Fibroblast of villous mesenchyme (primary cell): ENCODE measurements at regions not wholly inside any gene's neighbourhood (a gene's known extent, or its start where the extent isn't known, plus 50 kb on each side); places are given as distances from the start of the nearest gene placed in this dataset.

Experiments used
- DNase-seq: peaks from one replicate; pipeline ENCODE4 v3.0.0-alpha.2; 2010; ENCODE audit warnings: low read depth
- H3K4me3 ChIP-seq: 2 replicates; pipeline ENCODE4 v1.5.1; 2011; ENCODE audit warnings: low read depth, mild to moderate bottlenecking, low read length
- CTCF ChIP-seq: IDR thresholded peaks from 2 replicates; pipeline ENCODE4 v1.5.1; 2012; ENCODE audit warnings: low read depth, mild to moderate bottlenecking, low read length; ENCODE audit not compliant: insufficient read depth

GRCh38 chr15:81948751-81949150, 97.1 kb downstream of the MEX3B start:
- no peak overlapping the region for H3K4me3 ChIP-seq
- no peak for DNase-seq
- TF ChIP-seq CTCF: no peak

GRCh38 chr15:81948222-81948621, 97.6 kb downstream of the MEX3B start:
- no peak for TF ChIP-seq CTCF
- no peak overlapping the region for H3K4me3 ChIP-seq
- no peak for DNase-seq

GRCh38 chr15:81947548-81947947, 98.3 kb downstream of the MEX3B start:
- DNase-seq: peak; percentile 50
- no peak overlapping the region for H3K4me3 ChIP-seq
- no peak for TF ChIP-seq CTCF

DNA sequence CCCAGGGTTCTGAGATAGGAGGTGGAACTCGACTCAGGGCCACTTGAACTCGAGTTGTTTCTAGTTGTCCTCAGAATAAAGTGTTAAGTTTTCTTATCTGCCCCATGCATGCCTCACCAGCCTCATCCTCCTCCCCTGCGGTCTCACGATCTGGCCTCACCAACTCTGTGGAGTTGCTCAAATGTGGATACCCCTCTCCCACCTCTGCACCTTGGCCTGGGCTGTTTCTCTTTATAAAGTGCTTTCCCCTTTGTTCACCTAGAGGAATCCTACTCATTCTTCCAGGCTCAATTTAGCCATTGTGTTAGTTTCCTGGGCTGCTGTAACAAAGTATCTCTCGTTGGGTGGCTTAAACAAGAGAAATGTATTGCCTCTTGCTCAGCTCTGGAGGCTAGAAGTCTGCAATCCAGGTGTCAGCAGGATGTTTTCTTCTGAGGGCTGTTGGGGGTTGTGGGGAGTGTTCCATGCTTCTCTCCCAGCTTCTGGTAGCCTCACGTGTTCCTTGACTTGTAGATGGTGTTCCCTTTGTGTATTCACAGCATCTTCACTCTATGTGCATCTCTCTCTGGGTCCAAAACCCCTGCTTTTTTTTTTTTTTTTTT, 100.7 kb downstream of the MEX3B start:
- no peak for DNase-seq
- H3K4me3 ChIP-seq: no peak overlapping the region
- TF ChIP-seq CTCF: no peak

DNA sequence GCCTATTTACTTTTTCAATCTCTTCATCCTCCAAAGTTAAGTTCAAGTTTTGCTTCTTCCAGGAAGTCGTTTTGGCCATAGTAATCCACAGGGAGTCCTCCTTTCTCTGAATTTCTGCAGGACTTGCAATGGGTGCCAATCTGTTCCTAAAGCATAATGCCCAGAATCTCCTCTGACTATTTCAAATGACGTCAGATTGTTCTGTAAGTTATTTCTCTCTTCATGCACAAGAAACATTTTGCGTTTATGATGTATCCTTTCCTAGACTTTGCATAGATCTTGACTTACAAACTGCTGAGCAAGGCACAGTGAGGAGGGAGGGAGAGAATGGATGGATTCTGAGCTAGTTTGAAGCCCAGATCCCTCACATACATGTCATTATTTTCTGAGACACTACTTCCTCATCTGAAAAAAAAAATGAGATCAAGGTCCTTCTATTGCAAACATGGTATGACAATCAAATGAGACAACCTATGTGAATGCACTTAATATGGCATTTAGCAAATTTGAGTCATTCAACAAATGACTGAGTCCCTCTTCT, 103.1 kb downstream of the MEX3B start:
- DNase-seq: no peak
- TF ChIP-seq CTCF: no peak

DNA sequence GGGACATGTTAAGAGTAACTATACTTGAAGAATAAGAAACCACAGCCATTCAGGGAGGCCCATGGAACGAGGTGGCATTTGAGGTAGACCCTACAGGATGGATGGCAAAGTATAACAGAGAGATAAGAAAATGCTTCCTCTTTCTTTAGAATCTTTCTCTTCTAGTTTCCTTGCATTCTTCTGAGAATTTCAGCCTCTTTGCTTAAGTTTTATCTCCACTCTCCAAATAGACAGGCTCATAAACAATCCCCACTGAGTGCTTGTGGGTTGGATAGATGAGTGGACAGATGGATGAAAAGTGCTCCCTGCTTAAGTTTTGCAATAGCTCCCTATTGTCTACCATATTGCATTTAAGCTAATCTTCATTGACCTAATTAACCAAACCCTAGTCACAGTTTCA, 103.7 kb downstream of the MEX3B start:
- no peak for TF ChIP-seq CTCF
- no peak overlapping the region for H3K4me3 ChIP-seq

More for the DNA sequence above, 103.1 kb downstream of the MEX3B start:
- H3K4me3 ChIP-seq: no peak overlapping the region

GRCh38 chr15:81941479-81941878, 104.3 kb downstream of the MEX3B start:
- TF ChIP-seq CTCF: no peak
- no peak overlapping the region for H3K4me3 ChIP-seq
- no peak for DNase-seq

More for the DNA sequence above, 103.7 kb downstream of the MEX3B start:
- no peak for DNase-seq
